ENCODE measurements at regions not wholly inside any gene's neighbourhood (a gene's known extent, or its start where the extent isn't known, plus 50 kb on each side); places are given as distances from the start of the nearest gene placed in this dataset.

GRCh38 chr12:9351136-9351535, 142.9 kb upstream of the PZP start:
- Histone ChIP-seq H3K9me2 (no peaks in the 10 kb centered on the region), H3F3A (replicated peaks; ENCODE audit: insufficient read depth) (no peaks in the 10 kb centered on the region), H3K79me2 (ENCODE audit: insufficient read depth) (no peaks in the 10 kb centered on the region), H2AFZ (ENCODE audit: low read depth) (no peak overlapping the region), H3K36me3 (replicated peaks in 1 of 2; ENCODE audit: control insufficient read depth in 1 of 2, insufficient read depth in 2 of 2, low read length in 1 of 2) (no peaks in the 10 kb centered on the region), H3K9ac (no peak overlapping the region), H3K4me1 (ENCODE audit: control insufficient read depth in 1 of 2, insufficient read depth in 2 of 2, low read depth in 1 of 2, low read length in 1 of 2) (no peaks in the 10 kb centered on the region), H3K27me3 (ENCODE audit: insufficient read depth) (no peaks in the 10 kb centered on the region), H3K9me3 (no peaks in the 10 kb centered on the region), H3K27ac (ENCODE audit: low read depth in 2 of 2, low read length in 1 of 2) (no peak overlapping the region), H3K4me3 (ENCODE audit: low read depth in 2 of 2, low read length in 1 of 2) (no peak overlapping the region), H4K20me1 (ENCODE audit: insufficient read depth) (no peaks in the 10 kb centered on the region), H3K4me2 (no peak overlapping the region)
- POLR2A ChIA-PET = no interaction called here
- CTCF ChIA-PET = interaction anchor here (1.0 to 1.2 kb wide), 2 partner anchors 11 to 20 kb away, joined by 3 to 4 read pairs; no protein-coding TSS in a partner anchor
- DNase-seq = no peak
- TF ChIP-seq RFX5 (IDR thresholded peaks at IDR 0.05; ENCODE audit: low read length) (no peak), GABPA (IDR thresholded peaks at IDR 0.05; ENCODE audit: low read depth) (no peak), MXI1 (IDR thresholded peaks at IDR 0.05; ENCODE audit: low read depth, low read length) (no peak), TAF1 (IDR thresholded peaks at IDR 0.05; ENCODE audit: borderline replicate concordance, low read depth, low read length) (no peak), TCF12 (IDR thresholded peaks at IDR 0.05) (no peak), GATA2 (CRISPR knock-in tag; IDR thresholded peaks at IDR 0.05) (no peak), FOXJ3 (CRISPR knock-in tag; IDR thresholded peaks at IDR 0.05) (no peak), EZH2phosphoT487 (IDR thresholded peaks at IDR 0.05; ENCODE audit: borderline replicate concordance, low read depth) (no peak), CTCF (IDR thresholded peaks at IDR 0.05) (no peak), SIN3A (IDR thresholded peaks at IDR 0.05; ENCODE audit: borderline replicate concordance, low read depth, low read length) (no peak), USF2 (IDR thresholded peaks at IDR 0.05; ENCODE audit: borderline replicate concordance, low read depth, low read length) (no peak), MEF2A (IDR thresholded peaks at IDR 0.05; ENCODE audit: borderline replicate concordance, low read depth) (no peak)
- 33% methylated on average over 2 of the region's 2 CpGs for WGBS (ENCODE audit: low lambda C conversion rate)

- no peaks in the 10 kb centered on the region for H3K9me2 ChIP-seq
- no peak overlapping the region for H3K4me3 ChIP-seq (ENCODE audit: low read depth in 2 of 2, low read length in 1 of 2)
- DNase-seq = no peak
- H3K4me1 ChIP-seq (ENCODE audit: control insufficient read depth in 1 of 2, insufficient read depth in 2 of 2, low read depth in 1 of 2, low read length in 1 of 2) = no peaks in the 10 kb centered on the region
- ChIA-PET POLR2A (no interaction called here), CTCF (interaction anchor here (1.0 kb wide), 1 partner anchor 358 kb away, joined by 3 read pairs; no protein-coding TSS in a partner anchor)
- H3K27ac ChIP-seq (ENCODE audit: low read depth in 2 of 2, low read length in 1 of 2) = no peak overlapping the region
- no peaks in the 10 kb centered on the region for H3K27me3 ChIP-seq (ENCODE audit: insufficient read depth)
- no peaks in the 10 kb centered on the region for H3K9me3 ChIP-seq
- no peak overlapping the region for H3K4me2 ChIP-seq
- H3K36me3 ChIP-seq (replicated peaks in 1 of 2; ENCODE audit: control insufficient read depth in 1 of 2, insufficient read depth in 2 of 2, low read length in 1 of 2) = no peaks in the 10 kb centered on the region
- TF ChIP-seq CHD2 (IDR thresholded peaks at IDR 0.05; ENCODE audit: low read length, partially characterized antibody) (no peak), SIN3A (IDR thresholded peaks at IDR 0.05; ENCODE audit: borderline replicate concordance, low read depth, low read length) (no peak), ELF1 (IDR thresholded peaks at IDR 0.05) (no peak), POLR2AphosphoS5 (IDR thresholded peaks at IDR 0.05; ENCODE audit: low read depth, low read length) (no peak), SMC3 (IDR thresholded peaks at IDR 0.05; ENCODE audit: low read depth, low read length) (no peak)
- no peak overlapping the region for H2AFZ ChIP-seq (ENCODE audit: low read depth)
- H3K9ac ChIP-seq = no peak overlapping the region
- WGBS (ENCODE audit: low lambda C conversion rate) = 34% methylated on average over 15 of the region's 16 CpGs
- H4K20me1 ChIP-seq (ENCODE audit: insufficient read depth) = no peaks in the 10 kb centered on the region
- H3K79me2 ChIP-seq (ENCODE audit: insufficient read depth) = no peaks in the 10 kb centered on the region
- no peaks in the 10 kb centered on the region for H3F3A ChIP-seq (replicated peaks; ENCODE audit: insufficient read depth)
Observed at GRCh38 chr12:9349888-9350885, 142.0 kb upstream of the PZP start.
